ENCODE measurements at regions not wholly inside any gene's neighbourhood (a gene's known extent, or its start where the extent isn't known, plus 50 kb on each side); places are given as distances from the start of the nearest gene placed in this dataset.

- H3K4me1 Mint-ChIP-seq (ENCODE audit: insufficient read depth, unreplicated experiment): no peaks in the 10 kb centered on the region
- POLR2A ChIA-PET: no interaction called here
- CTCF ChIA-PET: no interaction called here
- H3K36me3 Mint-ChIP-seq (ENCODE audit: insufficient read depth, unreplicated experiment): no peaks in the 10 kb centered on the region
- H3K27ac Mint-ChIP-seq (ENCODE audit: low read depth, unreplicated experiment): no peak overlapping the region
- BruUV-seq (replicated peaks): no TSS peak
- intact Hi-C loops (cut with micrococcal nuclease): no loop called here
- H3K27me3 Mint-ChIP-seq (ENCODE audit: insufficient read depth, unreplicated experiment): peaks cover 90% of the 10 kb centered on the region
- TF ChIP-seq CTCF (IDR thresholded peaks at IDR 0.05; ENCODE audit: unreplicated experiment): no peak
- H3K9me3 Mint-ChIP-seq (ENCODE audit: unreplicated experiment): no peaks in the 10 kb centered on the region
- H3K4me3 Mint-ChIP-seq (ENCODE audit: unreplicated experiment): no peak overlapping the region
- DNase-seq (ENCODE audit: unreplicated experiment): no peak
Measured at GRCh38 chr16:61370564-61370963, 665.7 kb downstream of the CDH8 start.

- H3K4me3 Mint-ChIP-seq (ENCODE audit: unreplicated experiment): no peak overlapping the region
- CTCF ChIA-PET: interaction anchor here (0.6 kb wide), 1 partner anchor 74 kb away, joined by 3 read pairs; no protein-coding TSS in a partner anchor
- peak; percentile 3 for DNase-seq (ENCODE audit: unreplicated experiment)
- no peaks in the 10 kb centered on the region for H3K36me3 Mint-ChIP-seq (ENCODE audit: insufficient read depth, unreplicated experiment)
- no peaks in the 10 kb centered on the region for H3K9me3 Mint-ChIP-seq (ENCODE audit: unreplicated experiment)
- no peak for TF ChIP-seq CTCF (IDR thresholded peaks at IDR 0.05; ENCODE audit: unreplicated experiment)
- no TSS peak for BruUV-seq (replicated peaks)
- intact Hi-C loops (cut with micrococcal nuclease): no loop called here
- POLR2A ChIA-PET: no interaction called here
- H3K27ac Mint-ChIP-seq (ENCODE audit: low read depth, unreplicated experiment): no peak overlapping the region
- H3K27me3 Mint-ChIP-seq (ENCODE audit: insufficient read depth, unreplicated experiment): peaks cover 78% of the 10 kb centered on the region
- H3K4me1 Mint-ChIP-seq (ENCODE audit: insufficient read depth, unreplicated experiment): no peaks in the 10 kb centered on the region
Measured at GRCh38 chr16:61366006-61366405, 670.2 kb downstream of the CDH8 start.

- H3K36me3 Mint-ChIP-seq (ENCODE audit: insufficient read depth, unreplicated experiment): no peaks in the 10 kb centered on the region
- no peak for DNase-seq (ENCODE audit: unreplicated experiment)
- H3K9me3 Mint-ChIP-seq (ENCODE audit: unreplicated experiment): no peaks in the 10 kb centered on the region
- H3K4me3 Mint-ChIP-seq (ENCODE audit: unreplicated experiment): no peak overlapping the region
- no peak overlapping the region for H3K27ac Mint-ChIP-seq (ENCODE audit: low read depth, unreplicated experiment)
- POLR2A ChIA-PET: no interaction called here
- intact Hi-C loops (cut with micrococcal nuclease): no loop called here
- BruUV-seq (replicated peaks): no TSS peak
- no peak for TF ChIP-seq CTCF (IDR thresholded peaks at IDR 0.05; ENCODE audit: unreplicated experiment)
- CTCF ChIA-PET: no interaction called here
- H3K4me1 Mint-ChIP-seq (ENCODE audit: insufficient read depth, unreplicated experiment): no peaks in the 10 kb centered on the region
- peaks cover 78% of the 10 kb centered on the region for H3K27me3 Mint-ChIP-seq (ENCODE audit: insufficient read depth, unreplicated experiment)
Measured at GRCh38 chr16:61364990-61365389, 671.2 kb downstream of the CDH8 start.

GRCh38 chr16:61362585-61362984 lies 673.7 kb downstream of the CDH8 start:
- no peak overlapping the region for H3K4me3 Mint-ChIP-seq (ENCODE audit: unreplicated experiment)
- no TSS peak for BruUV-seq (replicated peaks)
- H3K9me3 Mint-ChIP-seq (ENCODE audit: unreplicated experiment): no peaks in the 10 kb centered on the region
- ChIA-PET CTCF (no interaction called here), POLR2A (no interaction called here)
- TF ChIP-seq CTCF (IDR thresholded peaks at IDR 0.05; ENCODE audit: unreplicated experiment): no peak
- H3K27ac Mint-ChIP-seq (ENCODE audit: low read depth, unreplicated experiment): no peak overlapping the region
- peaks cover 78% of the 10 kb centered on the region for H3K27me3 Mint-ChIP-seq (ENCODE audit: insufficient read depth, unreplicated experiment)
- no peak for DNase-seq (ENCODE audit: unreplicated experiment)
- H3K36me3 Mint-ChIP-seq (ENCODE audit: insufficient read depth, unreplicated experiment): no peaks in the 10 kb centered on the region
- intact Hi-C loops (cut with micrococcal nuclease): no loop called here
- no peaks in the 10 kb centered on the region for H3K4me1 Mint-ChIP-seq (ENCODE audit: insufficient read depth, unreplicated experiment)
